GM21737 (cell line): ENCODE measurements at regions not wholly inside any gene's neighbourhood (a gene's known extent, or its start where the extent isn't known, plus 50 kb on each side); places are given as distances from the start of the nearest gene placed in this dataset.
"Not testable (repeated sequence)": the region's sequence is repeated elsewhere in the genome, so short reads cannot be mapped to it uniquely, and the experiment has no call there.

Source experiments
- ATAC-seq: cut with Tn5 transposase; IDR thresholded peaks from one replicate; pipeline ENCODE4 v1.9.1; 2021; ENCODE audit warnings: mild to moderate bottlenecking, moderate library complexity; ENCODE audit not compliant: unreplicated experiment

DNA sequence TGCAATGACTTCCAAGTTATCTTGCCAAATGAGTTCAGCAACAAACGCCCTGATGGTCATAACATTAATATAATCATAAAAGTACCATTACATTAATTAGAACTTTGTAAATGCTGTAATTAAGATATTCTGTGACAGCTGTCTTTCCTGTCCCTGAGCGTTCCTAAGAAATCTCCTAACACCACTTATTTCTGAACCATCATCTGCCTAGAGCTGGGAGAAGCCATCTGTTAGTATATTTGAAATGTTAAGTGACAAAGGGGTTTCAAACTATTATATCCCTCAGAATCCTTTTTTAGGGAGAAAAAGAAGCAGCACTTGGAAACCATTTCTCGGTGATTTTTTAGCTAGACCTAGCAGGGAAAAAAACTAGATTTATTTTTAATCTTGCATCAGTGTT, 657.5 kb downstream of the FAM181B start:
- no peak for ATAC-seq

DNA sequence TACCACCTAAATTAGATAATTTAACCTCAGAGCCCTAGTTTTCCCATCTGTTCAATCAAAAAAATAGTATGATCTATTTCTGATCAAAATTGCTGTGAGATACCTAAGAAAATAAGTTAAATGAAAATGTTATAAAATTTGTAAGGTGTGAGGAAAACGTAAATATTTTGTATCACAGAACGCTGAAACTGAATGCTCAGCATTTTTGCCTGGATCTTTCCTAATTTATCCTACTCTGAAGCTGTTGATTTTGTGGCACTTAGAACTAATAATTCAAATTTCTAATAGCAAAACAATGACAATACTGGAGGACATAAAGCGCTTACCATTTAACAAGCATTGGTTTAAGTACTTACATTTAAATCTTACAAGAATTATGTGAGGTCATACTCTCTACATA, 674.2 kb downstream of the FAM181B start:
- no peak for ATAC-seq

DNA sequence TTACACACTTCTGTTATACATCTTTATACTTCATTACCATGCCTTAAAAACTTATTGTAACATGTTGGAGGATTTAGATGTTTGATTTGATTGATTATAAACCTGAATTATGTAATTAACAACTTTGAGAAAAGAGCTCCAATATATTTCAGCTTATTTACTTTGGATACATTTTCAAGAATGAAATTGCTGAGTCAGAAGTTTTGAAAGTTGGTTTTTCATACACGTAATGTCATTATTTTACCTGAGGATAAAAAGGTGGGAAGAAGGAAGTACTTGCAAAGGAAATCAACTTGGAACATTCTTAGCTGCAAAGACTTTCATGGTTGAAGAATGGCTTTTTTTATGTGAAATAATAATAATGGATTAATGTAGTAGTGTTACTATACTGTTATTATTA, 677.2 kb downstream of the FAM181B start:
- no peak for ATAC-seq

DNA sequence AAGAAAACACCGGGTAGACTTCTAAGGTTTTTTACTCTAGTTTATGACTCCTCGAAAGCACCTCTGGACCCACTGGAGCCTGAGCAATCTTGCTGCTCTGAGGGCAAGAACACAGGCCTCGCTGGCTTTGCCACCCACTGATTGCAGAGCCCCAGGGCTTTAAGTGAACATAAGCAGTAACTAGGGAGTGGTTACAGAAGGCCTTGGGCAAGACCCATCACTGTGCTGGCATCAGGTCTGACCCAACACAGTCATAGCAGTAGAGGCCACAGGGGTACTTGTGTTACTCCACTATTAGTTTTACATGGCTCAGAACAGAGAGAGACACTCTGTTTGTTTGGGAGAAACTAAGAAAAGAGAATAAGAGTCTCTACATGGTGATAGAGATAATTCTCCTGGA, 684.5 kb downstream of the FAM181B start:
- no peak for ATAC-seq

DNA sequence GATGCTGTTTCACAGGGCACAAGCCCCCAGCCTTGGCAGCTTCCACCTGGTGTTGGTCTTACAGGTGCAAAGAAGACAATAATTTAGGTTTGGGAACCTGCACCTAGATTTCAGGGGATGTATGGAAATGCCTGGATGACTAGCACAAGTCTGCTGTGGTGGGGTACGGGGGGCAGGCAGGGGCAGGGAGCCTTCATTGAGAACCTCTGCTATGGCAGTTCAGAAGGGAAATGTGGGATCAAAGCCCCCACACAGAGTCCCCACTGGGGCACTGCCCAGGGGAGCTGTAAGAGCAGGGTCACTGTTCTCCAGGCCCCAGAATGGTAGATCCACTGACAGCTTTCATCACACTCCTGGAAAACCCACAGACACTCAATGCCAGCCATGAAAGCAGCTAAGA, 686.5 kb downstream of the FAM181B start:
- no peak for ATAC-seq

DNA sequence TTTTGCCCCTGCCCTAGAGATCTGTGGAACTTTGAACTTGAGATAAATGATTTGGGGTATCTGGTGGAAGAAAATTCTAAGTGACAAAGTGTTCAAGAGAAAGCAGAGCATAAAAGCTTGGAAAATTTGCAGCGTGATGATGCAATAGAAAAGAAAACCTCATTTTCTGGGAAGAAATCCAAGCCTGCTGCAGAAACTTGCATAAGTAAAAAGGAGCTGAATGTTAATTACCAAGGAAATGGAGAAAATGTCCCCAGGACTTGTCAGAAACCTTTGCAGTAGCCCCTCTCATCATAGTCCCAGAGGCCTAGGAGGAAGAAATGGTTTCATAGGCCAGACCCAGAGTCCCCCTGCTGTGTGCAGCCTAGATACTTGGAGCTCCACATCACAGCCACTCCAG, 686.9 kb downstream of the FAM181B start:
- no peak for ATAC-seq

DNA sequence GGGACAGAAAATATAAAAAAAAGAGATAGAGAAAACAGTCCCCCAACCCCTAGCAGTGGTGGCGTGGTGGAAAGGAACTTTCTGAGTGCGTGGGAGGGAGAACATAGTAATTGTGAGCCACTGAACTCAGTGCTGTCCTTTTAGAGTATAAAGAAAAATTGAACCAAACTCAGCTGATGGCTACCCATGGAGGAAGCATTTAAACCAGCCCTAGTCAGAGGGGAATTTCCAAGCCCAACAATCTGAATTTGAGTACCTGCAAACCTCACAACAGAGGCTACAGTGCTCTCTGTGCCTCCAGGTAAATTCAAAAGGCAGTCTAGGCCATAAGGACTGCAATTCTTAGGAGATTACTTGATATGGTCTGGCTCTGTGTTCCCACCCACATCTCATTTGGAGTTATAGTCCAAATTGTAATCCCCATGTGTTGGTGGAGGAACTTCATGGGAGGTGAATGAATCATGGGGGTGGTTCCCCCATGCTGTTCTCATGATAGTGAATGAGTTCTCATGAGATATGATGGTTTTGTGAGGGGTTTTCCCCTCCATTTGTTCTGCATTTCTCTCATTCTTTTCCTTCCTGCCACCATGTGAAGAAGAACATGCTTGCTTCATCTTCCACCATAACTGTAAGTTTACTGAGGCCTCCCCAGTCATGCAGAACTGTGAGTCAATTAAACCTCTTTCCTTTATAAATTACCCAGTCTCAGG, 687.8 kb downstream of the FAM181B start:
- ATAC-seq: no peak

DNA sequence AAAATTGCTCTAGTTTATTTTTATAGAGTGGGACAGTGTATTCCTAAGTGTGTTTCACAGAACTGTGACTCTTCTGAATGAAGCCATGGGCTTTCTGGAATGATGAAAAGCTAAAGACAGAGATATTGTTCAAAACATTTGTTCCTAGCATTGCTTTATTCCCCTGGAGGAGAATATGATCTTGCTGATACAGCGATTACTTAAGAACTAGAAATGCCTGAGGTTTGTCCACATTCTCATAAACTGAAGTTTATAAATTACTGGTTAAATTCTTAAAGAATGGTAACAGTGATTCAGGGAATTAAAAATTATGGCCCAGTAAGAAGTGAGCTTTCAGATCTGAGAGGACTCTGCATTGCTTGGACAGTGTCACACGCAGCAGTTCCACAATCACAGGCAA, 690.3 kb downstream of the FAM181B start:
- ATAC-seq: no peak

DNA sequence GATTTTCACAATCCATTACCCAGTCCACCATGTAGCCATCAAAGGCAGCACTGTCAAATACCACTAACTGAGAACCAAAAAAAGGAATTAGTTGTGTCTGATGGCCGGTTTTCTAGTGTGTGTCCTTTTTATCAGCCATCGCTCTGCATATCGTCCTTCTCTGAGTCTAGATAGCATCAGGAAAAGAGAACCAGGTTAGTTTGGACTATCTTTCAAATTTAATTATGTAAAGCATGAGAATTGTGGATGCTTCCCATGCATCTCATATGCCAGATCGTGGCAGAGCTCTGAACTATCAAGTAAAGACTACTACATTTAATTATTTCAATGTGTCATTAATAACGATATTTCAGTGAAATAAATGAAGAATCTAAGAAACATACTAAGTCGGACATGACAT, 691.9 kb downstream of the FAM181B start:
- no peak for ATAC-seq

DNA sequence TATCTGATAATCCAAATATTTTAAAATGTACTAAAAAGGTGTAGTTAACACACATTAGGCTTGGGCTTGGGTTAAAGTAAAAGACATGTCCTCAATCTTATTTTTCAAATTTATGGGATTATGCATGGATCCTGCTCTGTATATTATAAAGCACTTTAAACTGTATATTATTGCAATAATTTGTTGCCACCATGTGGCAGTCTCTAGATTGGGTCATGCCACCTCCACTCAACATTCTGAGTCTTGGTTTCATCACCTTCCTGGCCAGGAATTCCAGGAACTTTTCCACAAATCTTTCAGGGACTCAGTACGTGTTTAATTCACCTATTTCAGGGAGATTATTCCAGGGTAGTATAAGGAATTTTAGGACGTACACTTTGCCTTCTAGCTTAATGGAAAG, 695.5 kb downstream of the FAM181B start:
- no peak for ATAC-seq

DNA sequence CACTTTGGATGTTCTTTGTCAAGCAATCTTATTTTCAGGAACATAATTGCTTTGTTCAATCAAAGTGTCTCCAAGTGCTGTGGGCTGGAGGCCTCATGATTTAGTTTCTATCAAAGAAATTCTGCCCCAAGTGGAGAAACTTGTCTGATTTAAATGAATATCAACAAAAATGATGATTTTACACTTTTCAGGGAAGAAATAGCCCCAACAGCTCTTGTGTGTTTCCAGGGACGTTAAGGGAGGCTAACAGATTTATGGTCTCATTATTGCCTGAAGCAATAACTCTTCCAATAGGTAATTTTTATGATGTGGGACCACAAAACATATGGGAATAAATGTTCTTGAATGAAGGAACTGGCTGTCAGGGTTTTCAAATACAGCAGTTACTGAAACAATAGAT, 699.1 kb downstream of the FAM181B start:
- ATAC-seq: no peak

DNA sequence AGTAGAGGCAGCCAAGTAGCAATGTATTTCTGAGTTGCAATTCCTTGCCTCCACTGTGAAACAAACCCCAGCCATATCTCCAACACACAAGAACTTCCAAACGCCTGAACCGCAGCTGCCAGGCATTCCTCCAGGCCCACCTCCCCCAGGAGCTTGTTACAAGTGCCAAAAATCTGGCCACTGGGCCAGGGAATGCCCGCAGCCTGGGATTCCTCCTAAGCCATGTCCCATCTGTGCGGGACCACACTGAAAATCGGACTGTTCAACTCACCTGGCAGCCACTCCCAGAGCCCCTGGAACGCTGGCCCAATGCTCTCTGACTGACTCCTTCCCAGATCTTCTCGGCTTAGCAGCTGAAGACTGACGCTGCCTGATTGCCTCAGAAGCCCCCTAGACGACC, 706.3 kb downstream of the FAM181B start:
- not testable (repeated sequence) for ATAC-seq

DNA sequence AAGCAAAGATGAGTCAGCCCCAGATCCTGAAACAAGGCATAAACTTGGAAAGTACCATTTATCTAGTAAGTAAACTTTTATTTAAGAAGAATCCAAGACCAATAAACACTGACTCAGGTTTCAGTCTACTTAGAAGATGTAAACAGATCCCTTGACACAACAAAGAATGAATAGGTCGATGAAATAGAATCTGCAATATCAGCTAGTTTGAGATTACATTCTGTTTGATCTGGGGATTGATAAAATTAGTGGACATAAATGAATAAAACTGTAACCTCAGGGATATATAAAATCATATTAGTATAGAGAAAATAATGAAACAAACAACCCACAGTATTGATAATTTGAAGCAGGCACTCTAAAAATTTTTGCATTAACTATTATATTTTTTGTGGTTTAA, 708.9 kb downstream of the FAM181B start:
- ATAC-seq: no peak

DNA sequence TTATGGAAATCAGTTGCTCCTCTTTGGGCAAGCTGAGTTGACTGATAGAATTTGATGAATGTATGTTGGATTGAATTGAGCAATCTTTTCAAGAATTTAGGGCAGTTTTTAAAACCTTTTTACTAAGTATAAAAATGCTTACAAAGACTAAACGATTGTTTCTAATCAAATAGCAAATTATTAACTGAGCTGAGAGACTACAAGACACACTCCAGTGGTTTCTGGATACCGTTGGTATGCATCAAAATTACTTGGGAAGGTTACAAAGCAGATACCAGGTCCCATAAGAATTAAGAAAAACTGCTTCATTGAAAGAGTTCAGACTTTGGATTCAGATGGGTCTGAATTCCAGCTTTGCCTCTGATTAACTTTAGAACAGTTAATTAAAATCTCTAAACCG, 721.4 kb downstream of the FAM181B start:
- no peak for ATAC-seq

DNA sequence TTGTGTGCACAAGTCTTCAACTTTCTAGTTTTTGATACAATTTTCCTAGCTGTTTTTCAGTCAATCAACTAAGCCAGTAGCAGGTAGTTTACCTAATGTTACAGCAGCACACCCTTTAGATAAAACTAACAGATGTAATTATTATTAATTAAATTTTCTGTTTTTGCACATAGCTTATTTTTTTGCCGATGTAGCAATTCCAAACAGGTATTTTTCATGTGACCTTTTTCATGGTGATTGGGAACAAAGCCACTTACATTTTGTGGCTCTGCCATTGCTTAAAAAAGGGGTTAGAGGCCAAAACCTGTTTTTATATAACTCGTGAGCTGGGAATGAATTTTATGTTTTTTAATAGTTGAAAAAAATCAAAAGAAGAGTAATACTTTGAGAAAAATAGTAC, 724.5 kb downstream of the FAM181B start:
- ATAC-seq: no peak

DNA sequence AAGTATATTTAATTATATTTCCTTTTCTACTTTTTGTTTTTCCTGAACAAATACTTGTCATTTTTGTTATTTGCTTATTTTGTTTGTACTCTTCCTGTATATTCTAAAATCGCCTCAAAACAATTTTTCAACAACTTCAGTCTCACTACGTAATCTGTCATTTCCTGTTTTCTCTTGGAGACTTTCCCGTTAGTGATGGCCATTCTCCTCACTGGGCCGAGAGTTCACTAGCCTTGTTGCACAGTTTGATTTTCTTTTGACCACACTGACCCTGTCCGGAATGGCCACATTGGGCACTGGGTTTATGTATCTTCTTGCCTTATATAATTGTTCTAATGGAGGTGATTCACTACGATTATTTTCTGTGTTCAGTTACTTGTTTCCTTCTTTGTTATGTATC, 726.1 kb downstream of the FAM181B start:
- ATAC-seq: no peak

DNA sequence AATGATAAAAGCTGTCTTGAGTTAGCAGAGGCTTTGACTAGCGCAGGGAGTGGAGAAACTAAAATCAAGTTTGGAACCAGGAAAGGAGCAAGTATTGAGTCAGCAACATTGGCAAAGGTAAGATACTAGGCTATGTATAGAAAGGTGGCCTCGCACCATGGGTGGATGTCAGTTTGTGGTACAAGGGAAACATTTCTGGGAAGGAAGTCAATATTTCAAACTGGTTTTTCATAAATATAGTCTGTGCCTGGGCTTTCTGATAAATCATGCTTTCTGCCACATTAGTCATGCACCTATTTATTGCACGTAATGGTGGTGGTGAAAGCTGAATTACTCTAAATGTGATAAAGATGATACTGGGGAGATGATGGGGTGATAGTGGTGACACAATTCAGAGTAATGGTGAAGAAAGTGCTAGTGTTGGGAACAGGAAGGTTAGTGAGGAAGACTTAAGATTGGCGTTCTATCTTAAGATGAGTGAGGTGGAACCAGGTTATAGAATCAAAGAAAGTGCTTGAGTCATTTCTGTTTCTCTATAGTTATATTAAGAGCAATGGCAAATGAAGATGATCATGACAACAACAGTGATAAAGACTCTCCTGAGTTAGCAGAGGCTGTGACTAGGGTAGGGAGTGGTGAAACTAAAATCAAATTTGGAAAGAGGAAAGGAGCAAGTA, 729.0 kb downstream of the FAM181B start:
- no peak for ATAC-seq

DNA sequence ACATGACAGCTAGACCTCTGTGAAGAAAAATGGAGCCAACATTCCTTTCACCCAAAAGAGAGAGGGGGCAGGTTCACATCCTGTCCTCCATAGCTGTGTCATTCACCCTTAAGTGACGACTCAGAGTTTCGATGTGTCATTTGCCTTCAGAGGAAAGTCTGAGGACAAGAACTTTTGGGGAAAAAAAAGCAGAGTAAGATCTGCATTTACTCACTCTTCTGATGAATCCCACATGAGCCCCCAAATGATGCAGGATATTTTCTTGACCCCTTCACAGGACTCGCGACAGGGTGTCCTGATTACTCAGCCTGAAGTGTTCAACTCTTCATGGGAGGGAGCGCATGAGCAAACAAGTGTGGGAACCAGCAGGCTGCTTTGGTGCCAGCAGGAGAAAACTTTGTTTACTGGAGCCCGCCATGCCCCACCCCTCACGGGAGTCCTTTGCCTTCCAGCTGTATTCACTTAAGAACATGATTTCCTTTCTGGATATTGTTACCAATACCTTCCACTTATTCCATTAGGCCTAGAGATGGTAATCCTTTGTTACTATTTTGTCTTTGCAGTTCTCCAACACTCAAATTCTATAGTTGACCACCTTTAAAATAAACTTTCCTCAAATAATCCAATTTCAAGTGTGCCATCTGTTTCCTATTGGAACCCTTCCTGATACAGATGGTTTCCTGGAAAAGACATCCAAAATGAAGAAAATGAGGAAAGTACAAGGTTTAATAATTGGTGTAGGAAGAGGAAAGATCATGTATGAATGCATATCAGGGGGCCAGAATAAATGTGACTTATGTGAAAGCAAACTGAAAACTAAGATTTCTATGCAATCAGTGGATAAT, 729.8 kb downstream of the FAM181B start:
- ATAC-seq: no peak

DNA sequence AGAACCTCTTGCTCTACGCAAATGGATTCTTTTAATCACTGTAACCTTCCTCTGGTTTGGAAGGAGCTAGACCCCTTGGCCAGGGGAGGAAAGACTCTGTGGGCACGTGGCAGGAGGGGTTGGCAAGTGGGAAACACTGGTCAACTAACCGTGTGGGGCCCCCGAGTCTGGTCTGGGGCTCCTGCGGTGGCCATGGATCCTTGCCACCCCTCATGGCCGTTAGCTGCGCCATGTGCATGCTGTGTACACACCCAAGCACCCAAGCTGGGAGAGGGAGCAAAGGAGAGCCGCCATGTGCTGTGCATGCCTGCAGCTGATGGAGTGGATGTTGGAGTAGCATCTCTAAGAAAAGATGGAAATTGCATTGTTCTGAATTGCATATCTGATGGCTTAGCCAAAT, 730.6 kb downstream of the FAM181B start:
- no peak for ATAC-seq

DNA sequence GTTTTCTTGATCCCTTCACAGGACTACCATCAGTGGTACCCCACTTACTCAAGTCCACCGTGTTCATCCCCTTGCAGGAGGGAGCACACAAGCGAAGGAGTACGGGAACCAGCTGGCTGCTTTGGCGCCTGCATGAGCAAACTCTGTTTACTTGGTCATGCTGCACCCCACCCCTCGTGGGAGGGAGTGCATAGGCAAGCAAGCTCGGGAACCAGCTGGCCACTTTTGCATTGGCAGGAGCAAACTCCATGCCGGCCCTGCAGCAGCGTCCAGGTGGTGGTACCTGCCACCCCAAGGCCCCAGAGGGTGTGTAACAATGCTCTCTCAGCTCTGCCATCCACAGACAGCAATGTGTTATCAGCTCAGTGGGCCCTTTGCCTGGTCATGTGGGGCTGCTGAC, 737.8 kb downstream of the FAM181B start:
- no peak for ATAC-seq

DNA sequence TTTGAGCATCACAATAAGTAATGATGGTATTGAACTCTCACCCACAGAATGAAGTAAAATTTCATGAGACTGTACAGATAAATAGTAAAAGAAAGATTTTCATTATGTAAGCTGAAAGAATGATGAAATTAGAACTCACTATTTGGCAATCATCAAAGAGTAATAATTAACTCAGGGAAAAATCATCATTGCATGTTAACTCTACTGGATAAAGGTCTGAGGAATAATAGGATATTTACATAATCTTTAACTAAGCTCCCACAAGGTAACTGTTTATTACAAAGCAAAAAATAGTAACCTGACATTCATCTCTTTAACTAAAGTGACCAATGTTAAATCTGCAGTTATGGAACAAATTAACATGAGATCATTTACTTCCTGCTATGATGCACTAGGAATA, 739.9 kb downstream of the FAM181B start:
- ATAC-seq: no peak
